ENCODE measurements at regions not wholly inside any gene's neighbourhood (a gene's known extent, or its start where the extent isn't known, plus 50 kb on each side); places are given as distances from the start of the nearest gene placed in this dataset.

DNA sequence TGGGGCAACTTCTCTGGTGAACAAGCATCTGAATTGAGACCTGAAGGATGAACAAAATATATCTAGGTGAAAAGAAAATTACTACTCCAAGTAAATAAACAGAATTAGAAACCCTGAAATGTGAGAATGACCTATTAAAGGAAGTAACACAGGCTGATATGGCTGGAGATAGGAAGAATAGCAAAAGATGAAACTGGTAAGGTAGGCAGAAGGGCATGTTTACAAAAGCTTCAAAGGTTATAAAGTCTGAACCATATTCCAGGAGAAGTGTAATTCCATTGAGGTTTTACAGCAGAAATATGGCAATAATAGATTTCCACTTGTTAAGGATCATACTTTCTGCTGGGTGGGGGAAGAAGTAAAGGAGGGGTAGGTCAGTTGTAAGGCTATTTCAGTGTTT is 452.0 kb downstream of the GBA3 start:
- H3K4me1 ChIP-seq (ENCODE audit: control insufficient read depth, insufficient read depth, low read length) = peaks cover 6% of the 10 kb centered on the region; the same call in 1 of the 2 replicates
- H3K27ac ChIP-seq (ENCODE audit: low read depth, low read length) = no peak overlapping the region
- H3K9me3 ChIP-seq (ENCODE audit: control insufficient read depth, insufficient read depth, low read length) = no peaks in the 10 kb centered on the region
- H3K9ac ChIP-seq (ENCODE audit: low read depth, low read length) = no peak overlapping the region
- H3K36me3 ChIP-seq (ENCODE audit: control insufficient read depth, insufficient read depth, low read length) = no peaks in the 10 kb centered on the region
- no peaks in the 10 kb centered on the region for H3K27me3 ChIP-seq (ENCODE audit: control insufficient read depth, insufficient read depth, low read length)
- no peak overlapping the region for H3K4me3 ChIP-seq (ENCODE audit: low read depth, low read length)

DNA sequence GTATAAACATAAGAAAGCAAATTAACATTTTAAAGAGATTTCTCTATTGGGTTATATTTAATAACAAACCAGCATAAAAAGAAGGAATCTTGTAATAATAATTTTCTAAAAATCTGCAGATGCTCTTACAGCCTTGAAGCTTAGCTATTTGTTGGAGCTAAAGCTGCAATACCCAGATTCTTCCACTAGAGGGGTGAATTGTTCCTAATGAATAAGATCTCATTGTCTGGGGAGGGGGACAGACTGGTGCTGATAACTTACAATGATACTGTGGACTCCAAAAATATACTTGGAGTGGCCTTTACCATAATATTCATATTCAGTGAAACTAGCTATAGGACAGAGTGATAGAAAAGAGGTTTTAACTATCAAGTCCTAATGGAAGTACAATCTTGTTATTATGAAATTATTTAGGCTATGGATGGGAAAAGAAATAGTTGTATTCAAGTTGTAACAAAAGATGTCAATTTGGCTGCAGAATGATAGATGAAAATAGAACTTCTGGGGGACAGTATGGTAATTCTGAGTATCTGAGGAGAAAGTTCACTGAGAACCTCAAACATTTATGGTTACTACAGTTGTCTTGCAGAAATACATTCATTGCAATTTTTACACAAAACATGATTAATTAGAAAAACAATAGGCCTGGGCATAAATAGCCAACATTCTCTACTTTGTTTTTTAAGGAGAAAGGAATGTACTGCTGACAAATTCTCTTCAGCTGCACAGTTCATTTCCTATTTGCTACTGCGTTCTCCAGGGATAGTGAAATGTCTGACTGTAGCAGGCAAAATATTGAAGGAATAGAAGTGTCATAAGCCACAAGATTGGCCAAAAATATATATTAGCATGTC is 443.3 kb downstream of the GBA3 start:
- no peak overlapping the region for H3K27ac ChIP-seq (ENCODE audit: low read depth, low read length)

DNA sequence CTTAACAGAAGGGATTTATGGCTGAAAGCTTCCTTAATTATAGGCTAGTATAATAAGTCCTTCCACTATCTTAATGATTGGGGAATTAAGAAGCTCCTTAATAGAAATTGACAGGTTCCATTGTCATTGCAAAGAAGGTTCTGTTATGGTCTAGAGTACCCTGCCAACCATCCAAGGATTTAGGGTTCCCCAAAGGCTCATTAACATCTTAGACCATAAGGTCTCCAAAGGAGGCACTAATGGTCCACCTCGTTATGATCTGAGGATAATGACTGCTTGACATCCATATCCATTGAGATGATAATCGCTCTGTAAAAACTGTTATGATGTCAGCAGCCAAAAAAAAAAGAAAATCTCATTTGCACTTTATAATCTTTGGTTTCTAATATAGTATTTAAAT is 441.6 kb downstream of the GBA3 start:
- H3K27ac ChIP-seq (ENCODE audit: low read depth, low read length) = no peak overlapping the region
- H3K4me3 ChIP-seq (ENCODE audit: low read depth, low read length) = no peak overlapping the region
- H3K27me3 ChIP-seq (ENCODE audit: control insufficient read depth, insufficient read depth, low read length) = no peaks in the 10 kb centered on the region
- no peaks in the 10 kb centered on the region for H3K9me3 ChIP-seq (ENCODE audit: control insufficient read depth, insufficient read depth, low read length)
- H3K36me3 ChIP-seq (ENCODE audit: control insufficient read depth, insufficient read depth, low read length) = no peaks in the 10 kb centered on the region
- peaks cover 17% of the 10 kb centered on the region for H3K4me1 ChIP-seq (ENCODE audit: control insufficient read depth, insufficient read depth, low read length)
- H3K9ac ChIP-seq (ENCODE audit: low read depth, low read length) = no peak overlapping the region

More for the DNA sequence above, 443.3 kb downstream of the GBA3 start:
- peaks cover 17% of the 10 kb centered on the region for H3K4me1 ChIP-seq (ENCODE audit: control insufficient read depth, insufficient read depth, low read length)
- H3K4me3 ChIP-seq (ENCODE audit: low read depth, low read length) = no peak overlapping the region
- H3K27me3 ChIP-seq (ENCODE audit: control insufficient read depth, insufficient read depth, low read length) = no peaks in the 10 kb centered on the region
- H3K9me3 ChIP-seq (ENCODE audit: control insufficient read depth, insufficient read depth, low read length) = no peaks in the 10 kb centered on the region
- no peak overlapping the region for H3K9ac ChIP-seq (ENCODE audit: low read depth, low read length)
- no peaks in the 10 kb centered on the region for H3K36me3 ChIP-seq (ENCODE audit: control insufficient read depth, insufficient read depth, low read length)

DNA sequence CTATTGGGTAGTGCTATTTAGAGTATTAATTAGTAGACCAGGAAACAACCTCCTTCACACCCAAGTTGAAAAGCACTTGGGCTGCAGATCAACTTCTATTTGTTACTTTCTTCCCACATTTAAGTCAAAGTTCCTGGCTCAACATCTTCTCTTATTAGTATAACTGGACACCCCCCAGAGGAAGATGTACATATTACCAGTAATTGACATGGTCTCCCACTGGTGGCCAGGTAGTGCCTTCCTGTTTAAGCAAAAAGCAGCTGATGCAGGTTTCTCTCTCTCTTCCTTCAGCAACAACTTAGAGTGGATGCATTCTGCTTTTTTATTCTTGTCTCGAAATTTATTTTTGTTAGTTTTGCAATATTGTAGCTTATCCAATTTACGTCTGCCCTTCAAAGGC is 438.1 kb downstream of the GBA3 start:
- Histone ChIP-seq H3K27ac (ENCODE audit: low read depth, low read length) (no peak overlapping the region), H3K27me3 (ENCODE audit: control insufficient read depth, insufficient read depth, low read length) (no peaks in the 10 kb centered on the region), H3K9ac (ENCODE audit: low read depth, low read length) (no peak overlapping the region), H3K4me3 (ENCODE audit: low read depth, low read length) (no peak overlapping the region), H3K36me3 (ENCODE audit: control insufficient read depth, insufficient read depth, low read length) (no peaks in the 10 kb centered on the region), H3K9me3 (ENCODE audit: control insufficient read depth, insufficient read depth, low read length) (no peaks in the 10 kb centered on the region), H3K4me1 (ENCODE audit: control insufficient read depth, insufficient read depth, low read length) (peaks cover 5% of the 10 kb centered on the region; the same call in 1 of the 2 replicates)

DNA sequence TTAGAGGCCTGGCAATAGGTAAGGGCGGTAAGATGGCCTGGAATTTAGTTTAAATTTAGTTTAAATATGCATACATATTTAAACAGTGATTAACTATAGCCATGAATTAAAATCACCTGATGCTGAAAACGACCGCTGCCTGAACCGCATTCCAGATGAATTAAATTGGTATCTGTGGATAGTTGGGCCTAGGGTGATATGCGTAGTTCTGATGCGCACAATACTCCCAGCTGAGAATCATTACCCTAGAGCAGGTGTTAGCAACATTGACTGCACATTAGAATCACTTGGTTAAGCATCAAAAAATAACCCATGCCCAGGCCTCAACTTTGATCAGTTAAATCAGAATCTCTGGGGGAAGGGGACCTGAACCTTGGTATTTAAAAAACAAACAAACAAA is 432.4 kb downstream of the GBA3 start:
- Histone ChIP-seq H3K27ac (ENCODE audit: low read depth, low read length) (no peak overlapping the region), H3K9ac (ENCODE audit: low read depth, low read length) (no peak overlapping the region), H3K9me3 (ENCODE audit: control insufficient read depth, insufficient read depth, low read length) (no peaks in the 10 kb centered on the region)

DNA sequence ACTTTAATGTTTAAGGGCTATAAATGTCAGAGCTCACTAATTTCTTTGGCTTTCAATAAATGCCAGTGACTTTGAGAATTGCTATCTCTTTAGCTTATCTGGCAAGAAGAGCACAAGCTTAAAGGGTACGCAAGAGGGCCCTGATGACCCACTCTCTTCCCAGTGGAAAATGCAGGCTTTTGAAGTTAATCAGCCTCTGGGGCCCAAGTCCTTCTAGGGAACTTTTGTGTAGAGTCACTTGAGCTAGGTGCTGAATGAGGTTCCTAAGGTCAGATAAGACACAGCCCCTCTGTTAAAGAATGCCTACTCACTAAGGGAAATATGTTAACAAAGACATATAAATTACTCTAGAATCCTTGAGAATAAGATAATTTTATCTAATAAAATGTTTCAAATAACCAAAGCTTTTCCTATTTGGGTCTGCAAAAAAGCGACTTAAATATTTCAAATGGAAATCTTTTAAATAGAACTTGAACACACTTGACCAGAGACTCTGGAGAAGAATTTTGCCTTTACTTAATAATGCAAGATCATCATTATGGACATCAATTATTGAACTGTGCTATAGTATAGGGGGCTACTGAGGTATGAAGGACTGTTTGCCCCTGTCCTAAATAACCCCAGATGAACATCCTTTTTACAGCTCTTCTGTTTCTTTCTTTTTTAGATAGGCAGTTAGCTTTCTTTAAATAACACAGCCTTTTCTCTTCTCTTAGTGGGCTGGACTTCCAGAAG is 430.1 kb downstream of the GBA3 start:
- no peak overlapping the region for H3K9ac ChIP-seq (ENCODE audit: low read depth, low read length)
- H3K9me3 ChIP-seq (ENCODE audit: control insufficient read depth, insufficient read depth, low read length) = no peaks in the 10 kb centered on the region
- H3K27ac ChIP-seq (ENCODE audit: low read depth, low read length) = no peak overlapping the region
- no peaks in the 10 kb centered on the region for H3K27me3 ChIP-seq (ENCODE audit: control insufficient read depth, insufficient read depth, low read length)
- no peaks in the 10 kb centered on the region for H3K36me3 ChIP-seq (ENCODE audit: control insufficient read depth, insufficient read depth, low read length)
- no peak overlapping the region for H3K4me3 ChIP-seq (ENCODE audit: low read depth, low read length)
- no peaks in the 10 kb centered on the region for H3K4me1 ChIP-seq (ENCODE audit: control insufficient read depth, insufficient read depth, low read length)

More for the DNA sequence above, 432.4 kb downstream of the GBA3 start:
- H3K27me3 ChIP-seq (ENCODE audit: control insufficient read depth, insufficient read depth, low read length) = no peaks in the 10 kb centered on the region
- H3K36me3 ChIP-seq (ENCODE audit: control insufficient read depth, insufficient read depth, low read length) = no peaks in the 10 kb centered on the region
- H3K4me1 ChIP-seq (ENCODE audit: control insufficient read depth, insufficient read depth, low read length) = no peaks in the 10 kb centered on the region
- H3K4me3 ChIP-seq (ENCODE audit: low read depth, low read length) = no peak overlapping the region

DNA sequence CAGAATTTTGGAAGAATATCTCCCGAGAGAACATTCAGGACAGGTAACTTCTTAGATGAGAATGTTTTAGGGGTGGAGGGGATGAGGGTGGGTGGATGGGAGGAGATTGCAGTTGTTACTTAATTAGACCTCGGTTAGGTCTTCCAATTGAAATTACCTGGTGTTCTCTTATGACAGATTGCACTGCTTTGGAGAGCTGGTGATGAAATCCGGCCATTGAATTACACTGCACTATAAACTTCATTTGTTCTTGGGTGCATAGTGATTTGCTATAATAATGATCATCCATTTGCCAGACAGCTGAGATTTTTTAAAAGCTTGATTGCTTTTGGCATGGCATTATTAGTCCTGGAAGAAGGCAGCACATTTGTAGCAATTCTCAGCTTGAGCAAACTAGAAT is 427.6 kb downstream of the GBA3 start:
- H3K9ac ChIP-seq (ENCODE audit: low read depth, low read length) = no peak overlapping the region
- H3K4me1 ChIP-seq (ENCODE audit: control insufficient read depth, insufficient read depth, low read length) = no peaks in the 10 kb centered on the region
- no peaks in the 10 kb centered on the region for H3K9me3 ChIP-seq (ENCODE audit: control insufficient read depth, insufficient read depth, low read length)
- no peak overlapping the region for H3K27ac ChIP-seq (ENCODE audit: low read depth, low read length)
- no peak overlapping the region for H3K4me3 ChIP-seq (ENCODE audit: low read depth, low read length)
- H3K36me3 ChIP-seq (ENCODE audit: control insufficient read depth, insufficient read depth, low read length) = no peaks in the 10 kb centered on the region
- no peaks in the 10 kb centered on the region for H3K27me3 ChIP-seq (ENCODE audit: control insufficient read depth, insufficient read depth, low read length)

DNA sequence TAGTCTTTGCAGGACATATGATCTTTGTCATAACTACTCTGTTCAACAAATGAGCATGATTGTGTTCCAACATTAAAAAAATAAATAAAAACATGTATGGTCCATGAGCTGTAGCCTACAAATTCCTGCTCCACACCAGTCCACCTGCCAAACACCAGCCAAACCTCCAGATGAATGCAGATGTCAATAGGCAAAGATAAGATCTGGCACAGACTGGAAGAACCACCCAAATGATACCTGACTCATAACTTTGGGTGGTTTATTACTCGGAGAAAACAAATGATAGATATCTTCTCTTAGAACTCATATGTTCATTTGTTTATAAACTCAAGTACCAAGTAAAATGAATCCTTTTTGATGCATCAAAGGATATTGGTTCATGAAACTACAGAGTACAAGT is 425.1 kb downstream of the GBA3 start:
- H3K4me1 ChIP-seq (ENCODE audit: control insufficient read depth, insufficient read depth, low read length) = no peaks in the 10 kb centered on the region
- no peaks in the 10 kb centered on the region for H3K27me3 ChIP-seq (ENCODE audit: control insufficient read depth, insufficient read depth, low read length)
- H3K27ac ChIP-seq (ENCODE audit: low read depth, low read length) = no peak overlapping the region
- H3K36me3 ChIP-seq (ENCODE audit: control insufficient read depth, insufficient read depth, low read length) = no peaks in the 10 kb centered on the region
- H3K9ac ChIP-seq (ENCODE audit: low read depth, low read length) = no peak overlapping the region
- no peak overlapping the region for H3K4me3 ChIP-seq (ENCODE audit: low read depth, low read length)
- H3K9me3 ChIP-seq (ENCODE audit: control insufficient read depth, insufficient read depth, low read length) = no peaks in the 10 kb centered on the region

DNA sequence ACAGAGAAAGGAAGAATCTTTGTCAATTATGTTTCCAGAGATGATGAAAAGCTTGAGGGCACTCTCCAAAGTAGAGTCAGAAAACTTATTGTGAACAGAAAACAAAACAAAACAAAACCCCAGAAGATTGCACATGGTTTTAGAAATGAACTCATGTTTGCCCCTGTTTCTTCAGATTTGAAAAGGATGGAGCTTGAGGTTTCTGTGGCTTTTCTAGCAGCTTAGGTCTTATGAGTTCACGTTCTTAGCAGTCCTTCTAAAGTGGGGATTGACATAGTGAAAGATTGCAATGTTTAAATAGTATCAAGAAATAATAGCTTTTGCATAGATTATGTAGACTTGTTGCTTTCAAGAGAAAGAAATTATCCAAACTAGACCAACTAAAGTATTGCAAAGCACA is 421.8 kb downstream of the GBA3 start:
- Histone ChIP-seq H3K27me3 (ENCODE audit: control insufficient read depth, insufficient read depth, low read length) (no peaks in the 10 kb centered on the region), H3K4me1 (ENCODE audit: control insufficient read depth, insufficient read depth, low read length) (no peaks in the 10 kb centered on the region), H3K9me3 (ENCODE audit: control insufficient read depth, insufficient read depth, low read length) (no peaks in the 10 kb centered on the region), H3K27ac (ENCODE audit: low read depth, low read length) (no peak overlapping the region), H3K36me3 (ENCODE audit: control insufficient read depth, insufficient read depth, low read length) (no peaks in the 10 kb centered on the region), H3K9ac (ENCODE audit: low read depth, low read length) (no peak overlapping the region), H3K4me3 (ENCODE audit: low read depth, low read length) (no peak overlapping the region)

DNA sequence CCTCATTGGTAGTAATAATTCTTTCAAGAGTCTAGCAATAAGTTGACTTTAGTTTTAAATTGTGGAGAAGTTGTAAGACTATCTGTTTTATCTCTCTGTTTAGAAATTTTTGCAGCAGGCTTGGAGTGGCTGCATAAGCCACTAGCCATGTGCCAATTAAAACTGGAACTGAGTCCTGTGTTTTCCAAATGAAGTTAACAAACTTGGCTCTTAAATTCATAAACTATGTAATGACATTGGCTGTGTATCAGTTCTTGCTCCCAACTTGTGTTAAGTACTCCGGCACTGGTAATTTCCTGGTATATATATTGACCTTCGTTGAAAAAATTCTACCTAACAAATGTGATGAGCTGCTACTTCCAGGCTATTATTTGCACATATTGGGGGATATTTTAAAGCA is 420.4 kb downstream of the GBA3 start:
- no peak overlapping the region for H3K27ac ChIP-seq (ENCODE audit: low read depth, low read length)
- H3K4me1 ChIP-seq (ENCODE audit: control insufficient read depth, insufficient read depth, low read length) = no peaks in the 10 kb centered on the region
- no peaks in the 10 kb centered on the region for H3K36me3 ChIP-seq (ENCODE audit: control insufficient read depth, insufficient read depth, low read length)
- no peaks in the 10 kb centered on the region for H3K9me3 ChIP-seq (ENCODE audit: control insufficient read depth, insufficient read depth, low read length)
- no peaks in the 10 kb centered on the region for H3K27me3 ChIP-seq (ENCODE audit: control insufficient read depth, insufficient read depth, low read length)
- no peak overlapping the region for H3K9ac ChIP-seq (ENCODE audit: low read depth, low read length)
- H3K4me3 ChIP-seq (ENCODE audit: low read depth, low read length) = no peak overlapping the region

DNA sequence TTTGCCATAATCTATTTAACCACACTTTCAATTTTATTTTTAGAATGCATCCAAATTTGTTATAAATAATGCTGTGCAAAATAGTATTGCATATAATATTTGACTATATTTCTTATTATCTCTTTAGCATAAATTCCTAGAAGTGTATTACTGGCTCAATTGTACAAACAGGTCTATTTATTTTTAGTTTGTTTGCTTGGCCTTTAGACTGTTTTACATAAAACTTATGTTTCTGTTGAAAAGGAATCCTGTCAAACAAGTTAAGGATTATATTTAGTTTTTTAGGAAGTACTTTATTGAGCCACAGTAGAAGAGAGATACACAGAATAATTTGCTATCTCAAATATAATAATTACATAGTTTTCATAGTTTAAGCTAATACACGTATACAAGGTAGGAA is 413.8 kb downstream of the GBA3 start:
- no peak overlapping the region for H3K4me3 ChIP-seq (ENCODE audit: low read depth, low read length)
- H3K9ac ChIP-seq (ENCODE audit: low read depth, low read length) = no peak overlapping the region
- no peak overlapping the region for H3K27ac ChIP-seq (ENCODE audit: low read depth, low read length)
- no peaks in the 10 kb centered on the region for H3K9me3 ChIP-seq (ENCODE audit: control insufficient read depth, insufficient read depth, low read length)
- H3K4me1 ChIP-seq (ENCODE audit: control insufficient read depth, insufficient read depth, low read length) = no peaks in the 10 kb centered on the region
- no peaks in the 10 kb centered on the region for H3K27me3 ChIP-seq (ENCODE audit: control insufficient read depth, insufficient read depth, low read length)
- H3K36me3 ChIP-seq (ENCODE audit: control insufficient read depth, insufficient read depth, low read length) = no peaks in the 10 kb centered on the region

Data from HUES48 (cell line).